ENCODE measurements at regions not wholly inside any gene's neighbourhood (a gene's known extent, or its start where the extent isn't known, plus 50 kb on each side); places are given as distances from the start of the nearest gene placed in this dataset.

DNA sequence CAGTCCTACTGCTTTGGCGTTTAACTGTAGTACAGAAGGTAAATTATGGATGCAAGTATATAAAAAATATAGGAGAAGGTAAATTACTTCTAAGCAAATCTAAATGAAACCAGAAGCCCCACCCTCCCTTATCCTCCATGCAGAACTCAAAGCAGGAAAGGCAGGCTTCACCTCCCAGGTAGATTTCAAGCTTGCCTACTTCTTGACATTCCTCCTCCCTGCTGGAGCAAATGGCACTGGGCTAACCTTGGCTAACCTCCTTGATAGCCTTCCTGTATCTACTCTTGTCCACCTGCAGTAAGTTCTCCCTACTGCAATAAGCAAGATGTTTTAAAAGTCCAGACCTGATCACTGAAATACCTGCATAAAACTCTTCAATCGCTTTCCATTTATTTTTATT is 396.0 kb downstream of the IRS2 start:
- TF ChIP-seq, protein P1, sequence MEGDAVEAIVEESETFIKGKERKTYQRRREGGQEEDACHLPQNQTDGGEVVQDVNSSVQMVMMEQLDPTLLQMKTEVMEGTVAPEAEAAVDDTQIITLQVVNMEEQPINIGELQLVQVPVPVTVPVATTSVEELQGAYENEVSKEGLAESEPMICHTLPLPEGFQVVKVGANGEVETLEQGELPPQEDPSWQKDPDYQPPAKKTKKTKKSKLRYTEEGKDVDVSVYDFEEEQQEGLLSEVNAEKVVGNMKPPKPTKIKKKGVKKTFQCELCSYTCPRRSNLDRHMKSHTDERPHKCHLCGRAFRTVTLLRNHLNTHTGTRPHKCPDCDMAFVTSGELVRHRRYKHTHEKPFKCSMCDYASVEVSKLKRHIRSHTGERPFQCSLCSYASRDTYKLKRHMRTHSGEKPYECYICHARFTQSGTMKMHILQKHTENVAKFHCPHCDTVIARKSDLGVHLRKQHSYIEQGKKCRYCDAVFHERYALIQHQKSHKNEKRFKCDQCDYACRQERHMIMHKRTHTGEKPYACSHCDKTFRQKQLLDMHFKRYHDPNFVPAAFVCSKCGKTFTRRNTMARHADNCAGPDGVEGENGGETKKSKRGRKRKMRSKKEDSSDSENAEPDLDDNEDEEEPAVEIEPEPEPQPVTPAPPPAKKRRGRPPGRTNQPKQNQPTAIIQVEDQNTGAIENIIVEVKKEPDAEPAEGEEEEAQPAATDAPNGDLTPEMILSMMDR (conservative IDR thresholded peaks at IDR 0.05; ENCODE audit: low read depth, low read length) = no peak
- no peak overlapping the region for H3K4me3 ChIP-seq (ENCODE audit: low read depth, low read length)
- DNase-seq (ENCODE audit: low read depth) = no peak

DNA sequence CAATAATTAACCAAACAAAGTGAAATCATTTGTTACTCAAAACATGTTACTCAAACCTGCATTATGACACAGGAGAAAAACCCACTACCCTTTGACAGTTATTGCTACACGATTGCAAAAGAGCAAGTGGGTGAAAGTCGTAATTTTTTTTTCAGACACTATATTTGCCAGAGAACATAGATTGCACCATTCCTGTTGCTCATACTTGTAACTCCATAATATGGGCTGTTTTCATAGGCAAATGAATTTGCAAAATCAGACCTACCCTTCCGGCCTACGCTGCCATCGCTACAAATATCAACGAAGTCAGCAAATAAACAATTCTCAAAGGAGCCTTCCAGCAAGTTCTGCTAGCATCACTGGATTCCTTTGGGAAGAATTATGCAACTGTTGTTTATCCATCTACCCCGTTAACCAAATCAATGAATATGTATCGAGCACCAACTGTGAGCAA is 396.5 kb downstream of the IRS2 start:
- peak; percentile 88 for DNase-seq (ENCODE audit: low read depth)
- H3K4me3 ChIP-seq (ENCODE audit: low read depth, low read length) = no peak overlapping the region
- TF ChIP-seq, protein P1 (conservative IDR thresholded peaks at IDR 0.05; ENCODE audit: low read depth, low read length) = no peak

DNA sequence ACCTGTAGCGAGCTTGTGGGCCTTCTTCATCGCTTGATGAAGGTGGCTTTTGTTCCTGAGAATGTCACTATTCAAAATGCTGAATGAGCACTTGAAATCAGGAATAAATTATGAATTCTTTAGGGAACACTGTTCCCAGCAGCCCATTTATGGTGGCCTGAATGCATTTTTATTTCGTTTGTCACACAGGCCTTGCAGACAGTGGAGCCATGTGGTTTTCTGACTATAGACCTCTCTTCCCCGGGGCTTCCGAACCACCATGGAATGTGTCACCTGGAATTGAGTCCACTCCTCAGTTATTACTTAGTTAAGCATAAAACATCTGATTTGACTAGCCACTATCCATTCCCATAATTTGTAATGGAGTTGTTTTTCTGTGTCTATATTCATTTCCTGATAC is 396.9 kb downstream of the IRS2 start:
- TF ChIP-seq, protein P1 (conservative IDR thresholded peaks at IDR 0.05; ENCODE audit: low read depth, low read length) = no peak
- no peak for DNase-seq (ENCODE audit: low read depth)
- no peak overlapping the region for H3K4me3 ChIP-seq (ENCODE audit: low read depth, low read length)

DNA sequence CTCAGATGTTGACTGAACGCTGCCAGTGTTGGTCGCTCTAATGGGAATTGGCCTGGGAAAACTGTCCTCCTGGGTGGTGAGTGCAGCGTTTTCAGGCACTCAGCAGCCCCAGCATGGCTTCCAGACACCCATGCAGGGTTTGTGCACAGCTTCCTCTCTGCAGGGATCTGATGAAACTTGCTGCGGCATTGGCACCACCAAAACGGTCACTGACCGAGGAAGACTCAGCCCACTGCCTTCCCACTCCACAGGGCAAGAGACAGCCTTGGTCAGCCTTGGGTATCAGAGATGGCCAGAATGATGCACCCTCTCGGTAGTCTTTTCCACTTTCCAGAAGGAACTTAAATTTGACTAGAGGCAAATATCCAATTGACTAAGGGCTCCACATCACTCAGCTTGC is 398.9 kb downstream of the IRS2 start:
- TF ChIP-seq, protein P1 (conservative IDR thresholded peaks at IDR 0.05; ENCODE audit: low read depth, low read length) = no peak
- DNase-seq (ENCODE audit: low read depth) = no peak

DNA sequence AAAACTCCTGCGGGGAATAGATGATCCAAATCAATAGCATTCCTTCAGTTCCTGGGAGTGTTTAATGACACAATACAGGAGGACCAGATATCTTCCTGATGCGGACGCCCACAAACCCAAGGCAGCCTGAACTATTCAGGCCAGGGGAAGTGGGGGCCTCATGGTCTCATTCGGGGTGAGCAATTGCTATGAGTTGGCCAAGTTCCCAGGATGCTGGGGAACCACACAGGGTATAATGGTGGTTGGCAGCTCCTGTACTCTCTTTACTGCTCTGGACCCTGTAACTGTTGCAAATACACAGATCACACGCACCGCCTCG is 401.2 kb downstream of the IRS2 start:
- no peak overlapping the region for H3K4me3 ChIP-seq (ENCODE audit: low read depth, low read length)
- TF ChIP-seq, protein P1 (conservative IDR thresholded peaks at IDR 0.05; ENCODE audit: low read depth, low read length) = no peak
- peak; percentile 60 for DNase-seq (ENCODE audit: low read depth)

More for the DNA sequence above, 398.9 kb downstream of the IRS2 start:
- no peak overlapping the region for H3K4me3 ChIP-seq (ENCODE audit: low read depth, low read length)

DNA sequence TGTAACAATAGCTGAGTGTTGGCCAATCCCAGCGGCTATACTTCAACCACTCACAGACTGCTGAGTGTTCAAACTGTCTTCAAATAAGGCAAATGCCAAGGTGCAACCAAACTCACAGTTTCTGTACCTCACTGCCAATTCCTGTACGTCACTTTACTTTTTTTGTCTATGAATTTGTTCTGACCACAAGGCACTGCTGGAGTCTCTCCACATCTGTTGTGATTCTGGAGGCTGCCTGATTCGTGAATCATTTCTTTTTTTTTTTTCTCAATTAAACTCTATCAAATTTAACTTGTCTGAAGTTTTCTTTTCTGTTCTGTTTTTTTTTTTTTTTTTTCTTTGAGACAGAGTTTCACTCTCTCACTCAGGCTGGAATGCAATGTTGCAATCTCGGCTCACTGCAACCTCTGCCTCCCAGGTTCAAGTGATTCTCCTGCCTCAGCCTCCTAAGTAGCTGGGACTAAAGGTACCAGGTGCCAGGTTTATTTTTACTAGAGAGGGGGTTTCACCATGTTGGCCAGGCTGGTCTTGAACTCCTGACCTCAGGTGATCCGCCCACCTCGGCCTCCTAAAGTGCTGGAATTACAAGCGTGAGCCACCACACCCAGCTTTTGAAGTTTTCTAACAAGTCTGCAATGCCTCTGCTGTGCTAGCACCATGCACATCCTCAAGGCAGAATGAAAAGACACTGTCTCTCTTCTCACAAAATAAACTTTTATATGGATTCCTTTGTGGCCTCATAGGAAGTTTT is 401.7 kb downstream of the IRS2 start:
- peak; percentile 94 for DNase-seq (ENCODE audit: low read depth)
- no peak overlapping the region for H3K4me3 ChIP-seq (ENCODE audit: low read depth, low read length)
- TF ChIP-seq, protein P1 (conservative IDR thresholded peaks at IDR 0.05; ENCODE audit: low read depth, low read length) = no peak

DNA sequence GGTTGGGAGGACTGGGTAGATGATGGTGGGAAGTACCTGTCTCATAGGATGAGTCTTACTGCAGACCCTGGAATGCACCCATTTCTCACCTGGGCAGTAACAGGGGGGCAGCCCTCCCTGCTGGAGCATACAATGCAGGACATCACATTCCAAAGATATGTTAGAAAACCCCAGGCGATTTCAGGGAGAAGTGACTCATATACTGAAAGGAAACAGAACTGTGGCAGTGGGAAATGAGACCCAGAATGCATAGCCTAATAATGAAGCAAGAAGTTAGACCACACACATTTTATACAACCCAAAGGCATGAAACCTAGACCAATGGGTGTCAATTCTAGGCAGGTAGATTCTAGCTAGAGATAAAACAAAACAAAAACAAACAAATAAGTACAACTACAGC is 402.7 kb downstream of the IRS2 start:
- DNase-seq (ENCODE audit: low read depth) = peak; percentile 84
- TF ChIP-seq, protein P1 (conservative IDR thresholded peaks at IDR 0.05; ENCODE audit: low read depth, low read length) = peak; percentile 14
- no peak overlapping the region for H3K4me3 ChIP-seq (ENCODE audit: low read depth, low read length)

Measured in choroid plexus epithelial cell (primary cell).